RWPE1 (cell line): ENCODE measurements at regions not wholly inside any gene's neighbourhood (a gene's known extent, or its start where the extent isn't known, plus 50 kb on each side); places are given as distances from the start of the nearest gene placed in this dataset.

Experiments
- CTCF ChIA-PET: fragments of 350-600 bp; sonication (Branson Sonifier 250); formaldehyde crosslinking; extraction: SDS; loops from one replicate; lab custom pipeline; 2021; lab: Yijun Ruan, JAX
- POLR2A ChIA-PET: fragments of 400-600 bp; formaldehyde crosslinking; extraction: SDS; loops from one replicate; lab custom pipeline; 2020; ENCODE audit warnings: antibody characterized with exemption; ENCODE audit not compliant: low non-redundant PET; lab: Yijun Ruan, JAX
- DNase-seq: peaks from one replicate; pipeline ENCODE4 v3.0.0; 2012; ENCODE audit warnings: low spot score
- H3K27ac ChIP-seq: fragments of 450-650 bp; 2 replicates; pipeline ENCODE4 v1.5.1; 2017
- TF ChIP-seq, protein P1 (sequence below): fragments of 450-650 bp; conservative IDR thresholded peaks from 2 replicates; pipeline ENCODE4 v1.5.1; 2017; ENCODE audit warnings: low read depth, mild to moderate bottlenecking

DNA sequence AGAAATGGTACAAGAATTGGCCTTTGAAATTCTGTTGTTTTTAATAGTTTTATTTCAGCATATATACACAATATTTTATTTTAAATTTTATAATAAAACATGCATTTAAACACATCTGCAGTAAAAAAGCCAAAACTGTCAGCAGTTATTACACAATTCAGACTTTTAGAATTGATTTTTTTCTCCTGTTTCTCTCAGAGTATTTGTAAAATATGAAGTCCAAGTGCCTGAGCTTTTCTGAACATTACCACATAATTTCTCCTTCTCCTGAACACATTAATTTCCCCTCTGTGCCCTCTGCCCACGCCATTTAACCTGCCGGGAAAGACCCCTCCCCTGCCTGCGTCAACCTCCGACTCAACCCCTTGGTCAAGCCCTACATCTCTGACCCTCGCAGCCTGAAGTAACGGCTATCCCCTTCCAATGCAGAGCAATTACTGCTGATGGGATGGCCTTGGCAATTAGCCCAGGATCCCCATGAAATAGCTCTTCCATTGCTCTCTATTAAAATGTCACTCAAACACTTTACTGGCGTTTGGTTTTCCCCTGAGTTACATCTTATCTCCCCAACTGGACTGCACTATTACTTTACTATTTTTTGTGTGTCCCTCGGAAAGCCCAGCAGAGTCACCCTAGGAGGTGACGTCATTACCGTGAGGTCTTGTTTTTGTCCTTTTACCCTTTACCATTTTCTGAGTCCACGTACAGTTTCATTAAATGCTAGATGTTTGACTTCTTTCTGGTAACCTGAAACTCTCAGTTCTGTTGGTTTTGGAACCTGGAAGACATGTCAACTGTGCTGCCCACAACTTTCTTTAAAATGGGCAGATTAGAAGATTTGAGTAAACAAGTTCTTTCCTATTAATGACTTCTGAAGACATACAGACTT lies 146.7 kb upstream of the TAB2 start:
- DNase-seq, result no peak
- H3K27ac ChIP-seq, result no peak overlapping the region
- TF ChIP-seq, protein P1, sequence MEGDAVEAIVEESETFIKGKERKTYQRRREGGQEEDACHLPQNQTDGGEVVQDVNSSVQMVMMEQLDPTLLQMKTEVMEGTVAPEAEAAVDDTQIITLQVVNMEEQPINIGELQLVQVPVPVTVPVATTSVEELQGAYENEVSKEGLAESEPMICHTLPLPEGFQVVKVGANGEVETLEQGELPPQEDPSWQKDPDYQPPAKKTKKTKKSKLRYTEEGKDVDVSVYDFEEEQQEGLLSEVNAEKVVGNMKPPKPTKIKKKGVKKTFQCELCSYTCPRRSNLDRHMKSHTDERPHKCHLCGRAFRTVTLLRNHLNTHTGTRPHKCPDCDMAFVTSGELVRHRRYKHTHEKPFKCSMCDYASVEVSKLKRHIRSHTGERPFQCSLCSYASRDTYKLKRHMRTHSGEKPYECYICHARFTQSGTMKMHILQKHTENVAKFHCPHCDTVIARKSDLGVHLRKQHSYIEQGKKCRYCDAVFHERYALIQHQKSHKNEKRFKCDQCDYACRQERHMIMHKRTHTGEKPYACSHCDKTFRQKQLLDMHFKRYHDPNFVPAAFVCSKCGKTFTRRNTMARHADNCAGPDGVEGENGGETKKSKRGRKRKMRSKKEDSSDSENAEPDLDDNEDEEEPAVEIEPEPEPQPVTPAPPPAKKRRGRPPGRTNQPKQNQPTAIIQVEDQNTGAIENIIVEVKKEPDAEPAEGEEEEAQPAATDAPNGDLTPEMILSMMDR, result no peak
- ChIA-PET CTCF (interaction anchor here (0.6 kb wide), 1 partner anchor 313 kb away, joined by 6 read pairs; no protein-coding TSS in a partner anchor), POLR2A (no interaction called here)

- no peak overlapping the region for H3K27ac ChIP-seq
- no peak for DNase-seq
- POLR2A ChIA-PET, result no interaction called here
- CTCF ChIA-PET, result no interaction called here
- TF ChIP-seq, protein P1, result no peak
Measured at GRCh38 chr6:149173222-149173621, 144.3 kb upstream of the TAB2 start.

DNA sequence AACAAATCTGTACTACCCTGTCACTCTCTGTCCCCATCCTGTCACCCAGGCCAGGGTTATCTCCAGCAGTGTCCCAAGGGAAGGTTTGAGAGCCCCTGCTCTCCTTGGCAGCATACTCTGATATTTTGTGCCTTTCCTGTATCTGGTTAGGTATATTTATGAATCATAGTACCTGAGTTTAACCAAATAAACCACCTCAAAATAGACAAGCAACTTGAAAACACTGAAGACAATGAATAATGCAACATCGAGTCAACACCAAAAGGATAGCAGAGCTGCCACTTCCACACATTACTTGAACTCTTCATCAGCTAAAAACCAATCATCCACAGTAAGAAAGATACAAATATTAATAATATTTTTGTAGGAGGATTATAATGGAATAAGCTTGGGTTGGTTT lies 142.6 kb upstream of the TAB2 start:
- POLR2A ChIA-PET, result no interaction called here
- CTCF ChIA-PET, result no interaction called here
- no peak overlapping the region for H3K27ac ChIP-seq
- TF ChIP-seq, protein P1, result no peak
- no peak for DNase-seq

DNA sequence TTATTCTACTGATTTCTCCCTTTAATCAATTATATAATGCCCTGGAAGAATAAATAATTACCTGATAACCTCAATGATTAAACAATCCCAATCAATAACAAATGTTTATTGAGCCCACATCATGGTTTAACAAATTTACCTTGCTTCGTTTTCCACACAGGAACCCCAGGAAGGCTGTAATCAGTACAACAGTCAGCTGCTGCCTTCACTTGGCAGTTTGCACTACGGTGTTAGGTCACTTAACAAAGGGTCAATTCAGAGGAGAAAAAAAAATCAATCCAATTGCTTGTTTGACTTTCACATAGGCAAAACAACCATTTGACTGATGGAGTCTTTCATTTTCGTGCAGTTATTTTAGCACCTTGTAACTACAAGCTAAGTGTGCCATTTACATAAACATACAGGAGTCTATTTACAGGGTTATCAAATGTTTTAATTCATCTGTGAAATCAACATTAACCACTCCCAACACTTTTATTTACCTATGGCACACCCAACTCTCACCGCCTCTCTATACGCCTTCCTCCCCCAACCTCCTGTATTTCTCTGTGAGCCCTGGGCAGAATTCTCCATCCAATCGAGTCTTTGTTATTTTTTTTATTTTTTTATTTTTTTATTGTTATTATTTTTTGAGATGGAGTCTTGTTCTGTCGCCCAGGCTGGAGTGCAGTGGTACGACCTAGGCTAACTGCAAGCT lies 140.4 kb upstream of the TAB2 start:
- no peak overlapping the region for H3K27ac ChIP-seq
- DNase-seq, result no peak
- ChIA-PET CTCF (interaction anchor here (0.6 to 0.9 kb wide), 2 partner anchors 26 to 1815 kb away, joined by 3 to 4 read pairs; no protein-coding TSS in a partner anchor), POLR2A (no interaction called here)
- TF ChIP-seq, protein P1, result no peak

- no peak for DNase-seq
- ChIA-PET POLR2A (no interaction called here), CTCF (no interaction called here)
- no peak overlapping the region for H3K27ac ChIP-seq
- TF ChIP-seq, protein P1, result no peak
Measured at GRCh38 chr6:149179431-149179830, 138.1 kb upstream of the TAB2 start.

DNA sequence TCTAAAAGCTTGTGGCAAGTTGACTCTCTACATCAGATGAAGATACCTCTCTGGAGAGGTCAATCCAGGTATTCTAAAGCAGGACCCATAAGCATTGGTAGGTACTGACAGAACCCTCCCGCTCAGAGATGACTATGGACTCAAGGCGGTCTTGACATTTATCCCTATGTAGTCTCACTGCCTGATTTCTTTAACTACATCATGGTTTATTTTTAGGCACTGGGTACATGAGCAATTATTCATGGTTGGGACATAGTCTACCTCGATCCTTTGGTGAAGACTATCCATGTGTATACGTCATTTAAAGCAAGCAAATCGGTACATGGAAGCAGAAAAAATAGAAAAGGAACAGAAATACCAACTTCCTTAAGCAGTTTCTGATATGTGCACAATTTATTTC lies 136.2 kb upstream of the TAB2 start:
- POLR2A ChIA-PET, result no interaction called here
- CTCF ChIA-PET, result no interaction called here
- TF ChIP-seq, protein P1, result no peak
- DNase-seq, result no peak
- no peak overlapping the region for H3K27ac ChIP-seq
